Osteoblast (primary cell): ENCODE measurements at regions not wholly inside any gene's neighbourhood (a gene's known extent, or its start where the extent isn't known, plus 50 kb on each side); places are given as distances from the start of the nearest gene placed in this dataset.

Experiments
- DNase-seq: peaks from one replicate; pipeline ENCODE4 v3.0.0; 2011; ENCODE audit warnings: low spot score, mixed read lengths; ENCODE audit not compliant: insufficient read length; ENCODE audit errors: missing footprints
- H2AFZ ChIP-seq: 2 replicates; pipeline ENCODE4 v1.6.0; 2011; ENCODE audit warnings: mild to moderate bottlenecking, low read length
- H3K27ac ChIP-seq: 2 replicates; pipeline ENCODE4 v1.5.1; 2011; ENCODE audit warnings: mild to moderate bottlenecking, low read depth, low read length, moderate library complexity
- H3K27me3 ChIP-seq: 2 replicates; pipeline ENCODE4 v1.6.0; 2012; ENCODE audit warnings: mild to moderate bottlenecking, control low read depth, inconsistent platforms, low read length, moderate library complexity; ENCODE audit not compliant: insufficient read depth
- H3K36me3 ChIP-seq: 2 replicates; pipeline ENCODE4 v1.5.1; 2011; ENCODE audit warnings: mild to moderate bottlenecking, low read length, control low read depth, moderate library complexity; ENCODE audit not compliant: insufficient read depth
- H3K4me1 ChIP-seq: 2 replicates; pipeline ENCODE4 v1.5.1; 2011; ENCODE audit warnings: mild to moderate bottlenecking, low read length, control low read depth, moderate library complexity; ENCODE audit not compliant: insufficient read depth
- H3K4me2 ChIP-seq: 2 replicates; pipeline ENCODE4 v1.6.0; 2011; ENCODE audit warnings: mild to moderate bottlenecking, low read length; ENCODE audit not compliant: insufficient read depth
- H3K4me3 ChIP-seq: fragments of 200-600 bp; sonication (generic); 3 replicates; pipeline ENCODE4 v1.5.1; 2012; ENCODE audit warnings: mild to moderate bottlenecking, low read length, inconsistent platforms; ENCODE audit not compliant: insufficient read depth
- H3K79me2 ChIP-seq: 2 replicates; pipeline ENCODE4 v1.6.0; 2012; ENCODE audit warnings: mild to moderate bottlenecking, low read length, control low read depth, inconsistent platforms; ENCODE audit not compliant: insufficient read depth
- H3K9me3 ChIP-seq: 2 replicates; pipeline ENCODE4 v1.5.1; 2011; ENCODE audit warnings: low read depth, low read length, control low read depth
- H4K20me1 ChIP-seq: 2 replicates; pipeline ENCODE4 v1.6.0; 2012; ENCODE audit warnings: mild to moderate bottlenecking, low read length, control low read depth; ENCODE audit not compliant: insufficient read depth
- TF ChIP-seq, protein P1 (sequence below): IDR thresholded peaks from 2 replicates; pipeline ENCODE4 v1.5.1; 2011; ENCODE audit warnings: mild to moderate bottlenecking, low read depth, low read length, moderate library complexity; ENCODE audit errors: extremely low read depth

DNA sequence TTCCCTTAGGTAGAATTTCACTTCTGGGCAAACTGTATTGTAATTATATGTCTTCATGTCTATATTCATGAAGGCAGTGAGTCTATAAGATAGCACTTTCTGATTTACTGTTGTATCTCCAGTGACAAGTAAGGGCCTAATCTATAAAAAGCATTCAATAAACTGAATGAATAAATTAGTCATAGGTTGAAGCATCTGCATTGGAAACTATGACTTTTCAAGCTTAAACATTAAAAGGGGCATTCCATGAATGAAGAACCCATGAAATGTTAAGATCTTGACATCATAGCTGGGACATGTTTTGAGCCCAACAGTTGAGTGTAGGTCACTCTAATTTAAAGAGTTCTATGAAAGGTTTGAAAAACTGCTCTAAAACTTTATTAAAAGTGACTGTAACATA is 159.3 kb upstream of the LCORL start:
- no peak for DNase-seq
- H3K27me3 ChIP-seq: no peaks in the 10 kb centered on the region
- no peak overlapping the region for H3K4me2 ChIP-seq
- no peak overlapping the region for H3K4me3 ChIP-seq
- TF ChIP-seq, protein P1, sequence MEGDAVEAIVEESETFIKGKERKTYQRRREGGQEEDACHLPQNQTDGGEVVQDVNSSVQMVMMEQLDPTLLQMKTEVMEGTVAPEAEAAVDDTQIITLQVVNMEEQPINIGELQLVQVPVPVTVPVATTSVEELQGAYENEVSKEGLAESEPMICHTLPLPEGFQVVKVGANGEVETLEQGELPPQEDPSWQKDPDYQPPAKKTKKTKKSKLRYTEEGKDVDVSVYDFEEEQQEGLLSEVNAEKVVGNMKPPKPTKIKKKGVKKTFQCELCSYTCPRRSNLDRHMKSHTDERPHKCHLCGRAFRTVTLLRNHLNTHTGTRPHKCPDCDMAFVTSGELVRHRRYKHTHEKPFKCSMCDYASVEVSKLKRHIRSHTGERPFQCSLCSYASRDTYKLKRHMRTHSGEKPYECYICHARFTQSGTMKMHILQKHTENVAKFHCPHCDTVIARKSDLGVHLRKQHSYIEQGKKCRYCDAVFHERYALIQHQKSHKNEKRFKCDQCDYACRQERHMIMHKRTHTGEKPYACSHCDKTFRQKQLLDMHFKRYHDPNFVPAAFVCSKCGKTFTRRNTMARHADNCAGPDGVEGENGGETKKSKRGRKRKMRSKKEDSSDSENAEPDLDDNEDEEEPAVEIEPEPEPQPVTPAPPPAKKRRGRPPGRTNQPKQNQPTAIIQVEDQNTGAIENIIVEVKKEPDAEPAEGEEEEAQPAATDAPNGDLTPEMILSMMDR: no peak
- H4K20me1 ChIP-seq: no peaks in the 10 kb centered on the region
- H2AFZ ChIP-seq: no peak overlapping the region
- H3K36me3 ChIP-seq: no peaks in the 10 kb centered on the region
- H3K27ac ChIP-seq: no peak overlapping the region
- no peaks in the 10 kb centered on the region for H3K4me1 ChIP-seq
- no peaks in the 10 kb centered on the region for H3K79me2 ChIP-seq
- no peaks in the 10 kb centered on the region for H3K9me3 ChIP-seq

DNA sequence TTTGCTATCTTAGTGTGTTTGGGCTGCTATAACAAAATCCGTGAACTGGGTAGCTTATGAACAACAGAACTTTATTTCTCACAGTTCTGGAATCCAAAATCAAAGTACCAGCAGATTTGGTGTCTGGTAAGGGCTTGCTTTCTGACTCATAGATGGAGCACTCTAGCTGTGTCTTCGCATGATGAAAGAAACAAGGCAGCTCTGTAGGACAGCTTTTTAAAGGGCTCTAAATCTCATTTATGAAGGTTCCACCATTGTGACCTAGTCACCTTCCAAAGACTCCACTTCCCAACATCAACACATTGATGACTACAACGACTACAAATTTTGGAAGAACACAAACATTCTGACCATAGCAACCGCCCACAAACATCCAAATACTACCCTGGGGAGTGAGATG is 158.6 kb upstream of the LCORL start:
- TF ChIP-seq, protein P1: no peak
- Histone ChIP-seq H3K27me3 (no peaks in the 10 kb centered on the region), H3K9me3 (no peaks in the 10 kb centered on the region), H3K27ac (no peak overlapping the region), H4K20me1 (no peaks in the 10 kb centered on the region), H3K4me1 (no peaks in the 10 kb centered on the region), H3K79me2 (no peaks in the 10 kb centered on the region), H3K4me3 (no peak overlapping the region), H3K36me3 (no peaks in the 10 kb centered on the region), H2AFZ (no peak overlapping the region), H3K4me2 (no peak overlapping the region)
- DNase-seq: no peak

DNA sequence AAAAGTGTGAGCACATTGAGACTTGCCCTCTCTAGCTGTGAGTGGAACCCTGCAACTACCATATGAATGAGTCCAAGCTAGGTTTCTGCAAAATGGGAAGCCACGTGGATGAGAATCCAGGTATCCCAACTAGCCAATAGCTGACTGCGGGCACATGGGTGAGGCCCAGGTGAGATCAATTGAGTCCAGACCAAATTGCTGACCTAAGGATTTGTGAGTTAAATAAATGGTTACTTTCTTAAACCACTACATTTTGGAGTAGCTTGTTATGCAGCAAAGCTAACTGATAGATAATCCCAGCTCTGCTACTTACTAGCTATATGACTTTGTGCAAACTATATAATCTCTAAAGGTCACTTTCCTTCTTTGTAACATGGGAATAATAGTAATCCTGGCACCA is 150.3 kb upstream of the LCORL start:
- no peak overlapping the region for H3K27ac ChIP-seq
- H3K4me2 ChIP-seq: no peak overlapping the region
- H3K79me2 ChIP-seq: no peaks in the 10 kb centered on the region
- H3K36me3 ChIP-seq: no peaks in the 10 kb centered on the region
- no peak overlapping the region for H2AFZ ChIP-seq
- DNase-seq: no peak
- no peaks in the 10 kb centered on the region for H3K4me1 ChIP-seq
- H3K9me3 ChIP-seq: no peaks in the 10 kb centered on the region
- no peaks in the 10 kb centered on the region for H4K20me1 ChIP-seq
- H3K4me3 ChIP-seq: no peak overlapping the region
- no peaks in the 10 kb centered on the region for H3K27me3 ChIP-seq
- TF ChIP-seq, protein P1: no peak

DNA sequence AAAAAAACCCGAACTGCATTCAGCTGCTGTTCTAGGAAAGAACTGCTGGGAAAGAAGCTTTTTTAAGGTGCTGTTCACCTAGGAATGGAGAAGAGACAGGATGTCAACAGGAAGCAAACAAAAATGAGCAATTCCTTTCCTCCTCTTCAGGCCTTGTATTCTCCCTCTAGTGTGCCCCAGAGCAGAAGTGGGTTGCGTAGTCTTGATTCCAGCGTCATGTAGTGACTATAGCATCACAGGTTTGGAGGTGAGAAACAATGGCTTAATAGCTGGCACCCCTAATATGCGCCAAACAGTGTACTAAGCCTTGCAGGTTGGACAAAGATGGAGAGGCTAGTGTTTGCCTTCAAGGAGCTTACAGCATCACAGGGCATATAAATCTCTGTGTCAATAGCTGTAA is 146.3 kb upstream of the LCORL start:
- no peaks in the 10 kb centered on the region for H3K9me3 ChIP-seq
- H3K4me3 ChIP-seq: no peak overlapping the region
- H3K27me3 ChIP-seq: no peaks in the 10 kb centered on the region
- no peak overlapping the region for H2AFZ ChIP-seq
- no peaks in the 10 kb centered on the region for H3K4me1 ChIP-seq
- no peaks in the 10 kb centered on the region for H4K20me1 ChIP-seq
- no peak overlapping the region for H3K27ac ChIP-seq
- H3K79me2 ChIP-seq: no peaks in the 10 kb centered on the region
- no peak overlapping the region for H3K4me2 ChIP-seq
- DNase-seq: no peak
- H3K36me3 ChIP-seq: no peaks in the 10 kb centered on the region
- TF ChIP-seq, protein P1: no peak
